ENCODE measurements at regions not wholly inside any gene's neighbourhood (a gene's known extent, or its start where the extent isn't known, plus 50 kb on each side); places are given as distances from the start of the nearest gene placed in this dataset.

GRCh38 chr5:92554447-92555085 lies 1026.5 kb downstream of the NR2F1-AS1 start:
- POLR2A ChIA-PET = interaction anchor here (0.6 kb wide), 1 partner anchor 1535 kb away, joined by 3 read pairs; no protein-coding TSS in a partner anchor
- ATAC-seq (no peak), DNase-seq (ENCODE audit: low read depth, low spot score) (no peak)
- H3K9me3 ChIP-seq (ENCODE audit: control insufficient read depth, insufficient read depth, low read depth, low read length) = peaks cover 46% of the 10 kb centered on the region
- CTCF ChIA-PET = no interaction called here
- peaks cover 31% of the 10 kb centered on the region for H3K4me1 ChIP-seq (ENCODE audit: control insufficient read depth, insufficient read depth, low read length)
- TF ChIP-seq SIN3A (IDR thresholded peaks at IDR 0.05; ENCODE audit: borderline replicate concordance, insufficient read depth, low read depth, low read length) (no peak), REST (IDR thresholded peaks at IDR 0.05; ENCODE audit: insufficient read depth in 1 of 2, low read depth in 2 of 2, low read length in 1 of 2) (no peak), CTCF (IDR thresholded peaks at IDR 0.05) (no peak), TCF7L2 (IDR thresholded peaks at IDR 0.05; ENCODE audit: low read depth, low read length) (no peak), POLR2AphosphoS5 (IDR thresholded peaks at IDR 0.05; ENCODE audit: low read depth, low read length) (no peak)
- H3K36me3 ChIP-seq (ENCODE audit: control insufficient read depth, insufficient read depth, low read length) = no peaks in the 10 kb centered on the region; the same call in 1 of the 2 replicates
- in situ Hi-C loops (cut with HindIII; ENCODE audit: low pct_unique_long_range_greater_than_20kb, low sequenced_read_pairs) (no loop called here), intact Hi-C loops (cut with micrococcal nuclease; ENCODE audit: unreplicated experiment) (loop anchor here (5.0 to 10.0 kb wide), 2 partner anchors 242 to 520 kb away; no protein-coding TSS in a partner anchor)
- no TSS peak for BruUV-seq (replicated peaks)
- no peak overlapping the region for H3K4me3 ChIP-seq (ENCODE audit: low read depth in 2 of 2, low read length in 2 of 2)
- H3K27me3 ChIP-seq (ENCODE audit: control insufficient read depth, insufficient read depth, low read length) = no peaks in the 10 kb centered on the region
- peak overlapping the region; percentile 100 for H3K27ac ChIP-seq (ENCODE audit: low read length)

GRCh38 chr5:92553326-92553725 lies 1027.7 kb downstream of the NR2F1-AS1 start:
- DNase-seq (ENCODE audit: low read depth, low spot score) (no peak), ATAC-seq (no peak)
- no TSS peak for BruUV-seq (replicated peaks)
- no peaks in the 10 kb centered on the region; the same call in 1 of the 2 replicates for H3K36me3 ChIP-seq (ENCODE audit: control insufficient read depth, insufficient read depth, low read length)
- H3K9me3 ChIP-seq (ENCODE audit: control insufficient read depth, insufficient read depth, low read depth, low read length) = peaks cover 58% of the 10 kb centered on the region
- H3K4me3 ChIP-seq (ENCODE audit: low read depth in 2 of 2, low read length in 2 of 2) = no peak overlapping the region
- ChIA-PET CTCF (no interaction called here), POLR2A (no interaction called here)
- TF ChIP-seq REST (IDR thresholded peaks at IDR 0.05; ENCODE audit: insufficient read depth in 1 of 2, low read depth in 2 of 2, low read length in 1 of 2) (no peak), CTCF (IDR thresholded peaks at IDR 0.05) (no peak), POLR2AphosphoS5 (IDR thresholded peaks at IDR 0.05; ENCODE audit: low read depth, low read length) (no peak), TCF7L2 (IDR thresholded peaks at IDR 0.05; ENCODE audit: low read depth, low read length) (no peak), SIN3A (IDR thresholded peaks at IDR 0.05; ENCODE audit: borderline replicate concordance, insufficient read depth, low read depth, low read length) (no peak)
- intact Hi-C loops (cut with micrococcal nuclease; ENCODE audit: unreplicated experiment) = loop anchor here (5.0 to 10.0 kb wide), 2 partner anchors 241 to 521 kb away; no protein-coding TSS in a partner anchor
- no peaks in the 10 kb centered on the region for H3K27me3 ChIP-seq (ENCODE audit: control insufficient read depth, insufficient read depth, low read length)
- peak overlapping the region; percentile 100 for H3K27ac ChIP-seq (ENCODE audit: low read length)
- H3K4me1 ChIP-seq (ENCODE audit: control insufficient read depth, insufficient read depth, low read length) = peaks cover 19% of the 10 kb centered on the region; the same call in 1 of the 2 replicates
- in situ Hi-C loops (cut with HindIII; ENCODE audit: low pct_unique_long_range_greater_than_20kb, low sequenced_read_pairs) = no loop called here
